Tibial artery (tissue), 4 donors: ENCODE measurements at regions not wholly inside any gene's neighbourhood (a gene's known extent, or its start where the extent isn't known, plus 50 kb on each side); places are given as distances from the start of the nearest gene placed in this dataset.

ENCODE experiments used
- DNase-seq, 2 donors: peaks; one replicate each; pipeline ENCODE4 v3.0.0-alpha.2; 2019
- H3K27ac ChIP-seq, 2 donors: fragments of 200-600 bp; sonication (generic) in 1 of 2; 1 replicate in 1 of 2; 2 replicates in 1 of 2; pipeline ENCODE4 v1.5.1; 2018 to 2019; ENCODE audit warnings: mild to moderate bottlenecking in 1 of 2
- H3K27me3 ChIP-seq, 2 donors: fragments of 200-600 bp; sonication (generic) in 1 of 2; one replicate each; pipeline versions ENCODE4 v1.5.1 to v1.6.0; 2016 to 2019
- H3K36me3 ChIP-seq, 3 donors: fragments of 200-600 bp; sonication (generic) in 2 of 3; one replicate each; pipeline ENCODE4 v1.5.1; 2016 to 2019; ENCODE audit warnings: mild to moderate bottlenecking in 2 of 3
- H3K4me1 ChIP-seq, 4 donors: fragments of 200-600 bp; sonication (generic) in 2 of 4; 1 replicate in 3 of 4; 2 replicates in 1 of 4; pipeline ENCODE4 v1.5.1; 2016 to 2019
- H3K4me3 ChIP-seq, 2 donors: fragments of 200-600 bp; sonication (generic) in 1 of 2; 1 replicate in 1 of 2; 2 replicates in 1 of 2; pipeline ENCODE4 v1.5.1; 2018 to 2019; ENCODE audit warnings: mild to moderate bottlenecking in 2 of 2
- H3K9me3 ChIP-seq, 3 donors: fragments of 200-600 bp; sonication (generic) in 1 of 3; one replicate each; pipeline ENCODE4 v1.5.1; 2016 to 2019
- CTCF ChIP-seq, 2 experiments: fragments of 200-600 bp in 1 of 2; fragments of 450-650 bp in 1 of 2; IDR thresholded peaks; one replicate each; pipeline ENCODE4 v1.5.1; 2017 to 2019; ENCODE audit warnings: antibody characterized with exemption in 2 of 2, mild to moderate bottlenecking in 1 of 2, moderate library complexity in 1 of 2
- intact Hi-C: fragments of 100-400 bp; cut with DNase I; formaldehyde crosslinking; loops from one replicate; pipeline ENCODE4 v1.15.0; 2023; ENCODE audit warnings: low total_unique reads

DNA sequence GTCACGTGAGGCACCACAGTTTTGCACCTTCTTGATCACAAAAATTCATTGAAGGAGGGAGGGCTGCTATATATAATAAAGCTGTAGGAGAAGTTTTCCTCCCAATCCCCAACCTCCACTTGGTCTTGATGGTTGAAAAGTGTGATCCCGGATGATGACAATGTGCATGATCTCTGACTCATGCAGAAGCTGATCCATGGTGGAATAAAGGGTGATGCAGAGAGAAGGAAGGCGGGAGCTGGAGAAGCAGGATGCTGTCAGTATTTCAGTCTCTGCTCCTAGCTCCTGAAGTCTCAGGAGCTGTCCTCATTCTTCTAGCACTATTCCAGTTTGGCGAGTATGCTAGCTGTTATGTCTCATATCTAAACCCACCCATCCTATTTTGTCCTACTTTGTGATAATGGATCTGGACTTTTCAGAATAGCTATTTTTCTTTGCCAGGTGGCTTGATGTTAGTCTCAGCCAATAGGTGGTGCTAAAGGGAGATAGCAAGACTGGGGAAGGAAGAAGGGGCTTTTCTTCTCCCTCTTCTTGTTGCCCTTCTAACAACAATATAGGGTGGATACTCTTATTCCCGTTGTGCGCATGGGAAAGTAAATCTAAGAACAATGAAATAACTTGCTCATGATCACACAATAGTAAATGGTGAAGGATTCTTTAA, 65.6 kb upstream of the HTR2A start:
- no peaks in the 10 kb centered on the region for H3K36me3 ChIP-seq
- TF ChIP-seq CTCF (IDR thresholded peaks at IDR 0.05), result no peak
- H3K27ac ChIP-seq, result no peak overlapping the region
- DNase-seq, result no peak
- no peak overlapping the region for H3K4me3 ChIP-seq
- H3K27me3 ChIP-seq, result no peaks in the 10 kb centered on the region
- no peaks in the 10 kb centered on the region for H3K9me3 ChIP-seq
- intact Hi-C loops, result no loop called here
- no peaks in the 10 kb centered on the region for H3K4me1 ChIP-seq

DNA sequence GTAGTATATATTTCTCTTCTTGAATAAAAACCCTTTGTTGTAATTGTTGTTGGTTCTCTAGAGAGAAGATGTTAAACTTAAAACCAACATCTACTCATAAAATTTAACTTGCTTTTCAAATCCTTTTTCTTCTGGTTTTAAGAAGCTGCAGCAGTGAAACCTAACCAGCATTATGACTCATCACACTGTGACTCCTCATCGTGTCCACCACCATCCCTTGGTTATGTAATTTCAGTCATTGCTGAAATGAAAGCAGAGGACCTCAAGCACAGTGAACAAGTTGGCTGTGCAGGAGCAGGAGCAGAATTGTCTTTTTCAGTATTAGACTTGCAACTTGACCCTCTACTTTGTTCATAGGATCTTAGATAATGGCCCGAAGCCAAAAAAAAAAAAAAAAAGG, 64.9 kb upstream of the HTR2A start:
- Histone ChIP-seq H3K27ac (no peak overlapping the region), H3K4me3 (no peak overlapping the region), H3K4me1 (no peaks in the 10 kb centered on the region), H3K27me3 (no peaks in the 10 kb centered on the region), H3K9me3 (no peaks in the 10 kb centered on the region), H3K36me3 (no peaks in the 10 kb centered on the region)
- no peak for TF ChIP-seq CTCF (IDR thresholded peaks at IDR 0.05)
- DNase-seq, result peak in 1 of 2 donors; percentile 23
- intact Hi-C loops, result no loop called here

DNA sequence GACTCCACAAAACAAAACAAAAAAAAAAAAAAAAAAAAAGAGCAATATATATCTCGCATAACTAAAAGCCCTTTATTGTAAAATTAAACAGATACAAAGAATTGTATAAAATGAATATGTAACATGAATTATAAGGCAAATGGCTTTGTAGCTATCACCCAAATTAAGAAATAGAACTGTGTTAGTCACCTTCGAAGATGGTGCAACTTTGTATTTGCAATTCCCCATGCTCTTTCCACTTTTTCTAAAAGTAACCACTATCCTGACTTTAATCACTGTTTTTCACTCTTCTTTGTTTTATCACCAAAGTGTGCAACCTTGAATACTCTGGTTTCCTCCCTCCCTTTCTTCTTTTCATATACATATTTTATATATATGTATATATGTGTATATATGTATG, 57.1 kb upstream of the HTR2A start:
- Histone ChIP-seq H3K27me3 (no peaks in the 10 kb centered on the region), H3K9me3 (no peaks in the 10 kb centered on the region), H3K4me3 (no peak overlapping the region), H3K27ac (no peak overlapping the region), H3K4me1 (peaks cover 0 to 9% (median 0%) of the 10 kb centered on the region in 4 donors), H3K36me3 (no peaks in the 10 kb centered on the region)
- intact Hi-C loops, result no loop called here
- no peak for TF ChIP-seq CTCF (IDR thresholded peaks at IDR 0.05)
- DNase-seq, result no peak

DNA sequence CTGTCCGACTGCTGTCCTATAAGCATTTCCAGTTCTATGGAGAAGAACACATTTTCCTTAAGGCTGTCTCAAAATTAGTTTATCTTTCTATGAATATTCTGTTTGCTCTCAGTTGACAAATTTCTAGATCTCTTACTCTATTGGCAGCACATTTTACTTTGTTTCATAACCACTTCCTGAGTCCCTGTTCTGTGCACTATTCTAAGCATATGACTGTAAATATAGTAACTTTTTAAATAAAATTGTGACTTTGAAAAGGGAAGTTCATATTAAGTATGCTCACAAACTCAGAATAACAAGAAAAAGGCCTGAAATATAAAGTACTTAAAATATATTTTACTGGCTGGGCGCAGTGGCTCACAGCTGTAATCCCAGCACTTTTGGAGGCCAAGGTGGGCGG, 56.5 kb upstream of the HTR2A start:
- Histone ChIP-seq H3K9me3 (no peaks in the 10 kb centered on the region), H3K4me3 (no peak overlapping the region), H3K27ac (peak overlapping the region in 1 of 2 donors; percentile 28), H3K4me1 (peaks cover 0 to 9% (median 0%) of the 10 kb centered on the region in 4 donors), H3K27me3 (no peaks in the 10 kb centered on the region), H3K36me3 (no peaks in the 10 kb centered on the region)
- intact Hi-C loops, result no loop called here
- no peak for DNase-seq
- TF ChIP-seq CTCF (IDR thresholded peaks at IDR 0.05), result no peak

DNA sequence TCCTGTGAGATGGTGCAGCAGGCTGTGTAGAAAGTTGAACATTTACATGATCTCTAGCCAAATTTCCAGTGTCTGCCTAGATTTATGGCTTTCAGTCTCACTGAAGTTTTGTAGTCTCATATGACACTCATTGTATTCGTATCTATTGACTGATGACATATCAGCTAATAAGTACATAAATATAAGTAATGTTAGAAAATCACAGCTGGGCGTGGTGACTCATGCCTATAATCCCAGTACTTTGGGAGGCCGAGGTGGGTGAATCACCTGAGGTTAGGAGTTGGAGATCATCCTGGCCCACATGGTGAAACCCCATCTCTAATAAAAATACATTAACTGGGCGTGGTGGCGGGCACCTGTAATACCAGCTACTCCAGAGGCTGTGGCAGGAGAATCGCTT, 54.7 kb upstream of the HTR2A start:
- intact Hi-C loops, result no loop called here
- no peak for TF ChIP-seq CTCF (IDR thresholded peaks at IDR 0.05)
- DNase-seq, result no peak
- H3K27ac ChIP-seq, result no peak overlapping the region
- no peak overlapping the region for H3K4me3 ChIP-seq
- H3K9me3 ChIP-seq, result no peaks in the 10 kb centered on the region
- H3K27me3 ChIP-seq, result no peaks in the 10 kb centered on the region
- peaks cover 0 to 9% (median 0%) of the 10 kb centered on the region in 4 donors for H3K4me1 ChIP-seq
- H3K36me3 ChIP-seq, result no peaks in the 10 kb centered on the region

DNA sequence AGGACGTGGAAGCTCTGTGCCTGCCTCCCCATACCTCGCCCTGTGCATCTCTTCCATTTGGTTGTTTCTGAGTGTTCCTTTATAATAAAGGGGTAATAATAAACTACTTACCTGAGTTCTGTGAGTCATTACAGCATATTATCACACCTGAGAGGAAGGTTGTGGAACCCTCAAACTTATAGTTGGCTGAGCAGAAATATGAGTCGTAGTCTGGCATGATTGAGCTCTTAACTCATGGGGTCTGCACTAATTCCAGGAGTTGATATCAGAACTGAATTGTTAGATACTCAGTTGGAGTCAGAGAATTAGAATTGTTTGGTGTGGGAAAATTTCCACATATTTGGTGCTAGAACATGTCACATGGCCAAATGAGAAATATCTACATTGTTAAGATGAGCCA, 52.4 kb upstream of the HTR2A start:
- TF ChIP-seq CTCF (IDR thresholded peaks at IDR 0.05), result no peak
- Histone ChIP-seq H3K9me3 (no peaks in the 10 kb centered on the region), H3K27ac (no peak overlapping the region), H3K4me1 (peaks cover 0 to 9% (median 0%) of the 10 kb centered on the region in 4 donors), H3K27me3 (no peaks in the 10 kb centered on the region), H3K36me3 (no peaks in the 10 kb centered on the region), H3K4me3 (no peak overlapping the region)
- intact Hi-C loops, result no loop called here
- no peak for DNase-seq
